Left lung (tissue), 4 donors: ENCODE measurements at regions not wholly inside any gene's neighbourhood (a gene's known extent, or its start where the extent isn't known, plus 50 kb on each side); places are given as distances from the start of the nearest gene placed in this dataset.

Experiments used
- ATAC-seq: fragments of 200-7000 bp; cut with Tn5 transposase; one replicate; pipeline ENCODE4 v1.9.1; 2020; ENCODE audit warnings: moderate library complexity
- DNase-seq, 4 donors: peaks; one replicate each; pipeline ENCODE4 v3.0.0-alpha.2; 2013 to 2020
- H3K27ac ChIP-seq, 2 donors: fragments of 200-600 bp; sonication (generic) in 1 of 2; one replicate each; pipeline versions ENCODE4 v1.5.0 to v1.8.0; 2020 to 2021
- H3K27me3 ChIP-seq, 2 donors: fragments of 200-600 bp; sonication (generic) in 1 of 2; one replicate each; pipeline versions ENCODE4 v1.5.0 to v1.8.0; 2020 to 2021
- H3K36me3 ChIP-seq, 2 donors: fragments of 200-600 bp; sonication (generic) in 1 of 2; one replicate each; pipeline versions ENCODE4 v1.5.0 to v1.8.0; 2020 to 2021
- H3K4me1 ChIP-seq, 2 donors: fragments of 200-600 bp; one replicate each; pipeline ENCODE4 v1.8.0; 2021
- H3K4me3 ChIP-seq, 2 donors: fragments of 200-600 bp; sonication (generic) in 1 of 2; one replicate each; pipeline versions ENCODE4 v1.5.0 to v1.8.0; 2020 to 2021; ENCODE audit warnings: mild to moderate bottlenecking in 1 of 2
- H3K9me3 ChIP-seq, 2 donors: fragments of 200-600 bp; sonication (generic) in 1 of 2; one replicate each; pipeline versions ENCODE4 v1.5.0 to v1.8.0; 2020 to 2021
- CTCF ChIP-seq, 2 donors: fragments of 200-600 bp; sonication (generic) in 1 of 2; IDR thresholded peaks; one replicate each; pipeline versions ENCODE4 v1.5.0 to v1.8.0; 2021; ENCODE audit warnings: antibody characterized with exemption in 2 of 2
- intact Hi-C, 2 donors: fragments of 100-400 bp; cut with DNase I; formaldehyde crosslinking; loops; one replicate each; pipeline versions ENCODE4 v1.11.2 to v1.14.2; 2022
- donor health status: DM: no; HTN: yes; CAD: no.
- donor health status: DM: no; HTN: no; CAD: no.

DNA sequence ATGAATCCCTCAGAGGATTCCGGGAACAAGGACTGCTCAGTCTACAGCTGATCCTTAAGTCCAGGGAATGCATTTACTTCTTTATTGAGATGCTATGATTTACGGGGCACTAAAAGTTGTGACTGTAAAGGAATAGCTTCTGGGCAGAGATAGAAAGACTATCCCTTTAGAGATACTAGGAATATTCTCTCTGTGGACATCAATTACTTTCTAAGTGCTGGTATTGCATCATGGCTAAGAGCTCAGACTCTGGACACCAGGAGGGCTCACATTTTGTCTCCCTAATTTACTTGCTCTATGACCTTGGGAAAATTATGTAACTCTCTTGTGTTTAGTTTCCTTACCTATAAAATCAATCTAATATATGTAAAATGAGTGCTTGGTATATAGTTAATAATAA is 131.4 kb downstream of the AKAIN1 start:
- ATAC-seq (no peak), DNase-seq (no peak)
- intact Hi-C loops, result no loop called here
- TF ChIP-seq CTCF (IDR thresholded peaks at IDR 0.05), result no peak
- Histone ChIP-seq H3K36me3 (no peaks in the 10 kb centered on the region), H3K4me3 (no peak overlapping the region), H3K4me1 (no peaks in the 10 kb centered on the region), H3K9me3 (no peaks in the 10 kb centered on the region), H3K27me3 (no peaks in the 10 kb centered on the region), H3K27ac (no peak overlapping the region)

GRCh38 chr18:5064841-5065370 is 132.2 kb downstream of the AKAIN1 start:
- Histone ChIP-seq H3K27ac (no peak overlapping the region), H3K36me3 (no peaks in the 10 kb centered on the region), H3K9me3 (no peaks in the 10 kb centered on the region), H3K4me1 (no peaks in the 10 kb centered on the region), H3K4me3 (no peak overlapping the region), H3K27me3 (no peaks in the 10 kb centered on the region)
- no peak for ATAC-seq
- intact Hi-C loops, result no loop called here
- no peak for TF ChIP-seq CTCF (IDR thresholded peaks at IDR 0.05)
- no peak for DNase-seq

DNA sequence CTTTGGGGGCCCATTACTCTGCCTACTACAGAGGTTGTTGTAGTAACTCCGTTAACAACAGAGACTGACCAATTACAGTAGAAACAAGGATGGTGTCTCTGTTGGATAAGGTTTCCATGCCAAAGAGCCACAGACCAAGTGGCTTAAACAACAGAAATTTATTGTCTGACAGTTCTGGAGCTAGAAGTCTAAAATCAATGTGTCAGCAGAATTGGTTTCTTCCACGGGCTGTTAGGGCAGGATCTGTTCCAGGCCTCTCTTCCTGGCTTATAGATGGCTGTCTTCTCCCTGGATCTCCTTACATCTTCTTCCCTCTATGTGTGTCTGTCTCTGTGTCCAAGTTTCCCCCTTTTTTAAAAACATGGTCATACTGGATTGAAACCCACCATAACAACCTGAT is 135.3 kb downstream of the AKAIN1 start:
- intact Hi-C loops, result no loop called here
- no peak overlapping the region for H3K27ac ChIP-seq
- ATAC-seq, result no peak

GRCh38 chr18:5060543-5060942 is 136.5 kb downstream of the AKAIN1 start:
- ATAC-seq, result no peak
- TF ChIP-seq CTCF (IDR thresholded peaks at IDR 0.05), result no peak
- no peak overlapping the region for H3K4me3 ChIP-seq
- H3K36me3 ChIP-seq, result no peaks in the 10 kb centered on the region
- no peak for DNase-seq
- H3K27me3 ChIP-seq, result no peaks in the 10 kb centered on the region
- no peak overlapping the region for H3K27ac ChIP-seq
- no peaks in the 10 kb centered on the region for H3K9me3 ChIP-seq
- intact Hi-C loops, result no loop called here
- peaks cover 0 to 11% of the 10 kb centered on the region in 2 donors for H3K4me1 ChIP-seq

More for the DNA sequence above, 135.3 kb downstream of the AKAIN1 start:
- peaks cover 0 to 11% of the 10 kb centered on the region in 2 donors for H3K4me1 ChIP-seq
- no peak for DNase-seq
- no peaks in the 10 kb centered on the region for H3K9me3 ChIP-seq
- H3K36me3 ChIP-seq, result no peaks in the 10 kb centered on the region
- TF ChIP-seq CTCF (IDR thresholded peaks at IDR 0.05), result no peak
- no peak overlapping the region for H3K4me3 ChIP-seq
- H3K27me3 ChIP-seq, result no peaks in the 10 kb centered on the region

DNA sequence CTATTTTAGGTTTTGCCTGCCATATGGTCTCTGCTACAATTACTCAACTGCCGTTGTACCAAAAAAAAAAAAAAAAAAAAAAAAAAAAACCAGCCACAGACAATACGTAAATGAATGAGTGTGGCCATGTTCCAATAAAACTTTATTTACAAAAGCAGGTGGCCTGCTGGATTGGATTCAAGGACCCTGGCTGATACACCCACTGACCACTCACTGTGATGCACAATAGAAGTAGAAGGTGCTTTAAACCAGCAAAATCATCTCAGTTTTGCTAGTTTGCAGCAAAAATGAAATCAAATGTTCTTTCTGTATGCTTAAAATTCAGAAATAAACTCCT is 137.4 kb downstream of the AKAIN1 start:
- Histone ChIP-seq H3K36me3 (no peaks in the 10 kb centered on the region), H3K4me3 (no peak overlapping the region), H3K4me1 (peaks cover 0 to 11% of the 10 kb centered on the region in 2 donors), H3K27ac (no peak overlapping the region), H3K9me3 (no peaks in the 10 kb centered on the region), H3K27me3 (no peaks in the 10 kb centered on the region)
- TF ChIP-seq CTCF (IDR thresholded peaks at IDR 0.05), result no peak
- ATAC-seq (no peak), DNase-seq (no peak)
- intact Hi-C loops, result loop anchor here in 1 of 2 donors (10.0 kb wide), 1 partner anchor 955 kb away; no protein-coding TSS in a partner anchor
